Left ventricle myocardium inferior (tissue), 1 donor: ENCODE measurements at regions not wholly inside any gene's neighbourhood (a gene's known extent, or its start where the extent isn't known, plus 50 kb on each side); places are given as distances from the start of the nearest gene placed in this dataset.

Experiments
- DNase-seq: peaks from one replicate; pipeline ENCODE4 v3.0.0-alpha.2; 2020
- H3K27ac ChIP-seq: fragments of 200-600 bp; replicated peaks from 2 replicates; pipeline ENCODE4 v1.8.0; 2021
- H3K27me3 ChIP-seq: fragments of 200-600 bp; 2 replicates; pipeline ENCODE4 v1.8.0; 2021; ENCODE audit warnings: low read depth
- H3K36me3 ChIP-seq: fragments of 200-600 bp; 2 replicates; pipeline ENCODE4 v1.8.0; 2021
- H3K4me1 ChIP-seq: fragments of 200-600 bp; 2 replicates; pipeline ENCODE4 v1.8.0; 2021
- H3K4me3 ChIP-seq: fragments of 200-600 bp; 2 replicates; pipeline ENCODE4 v1.8.0; 2021; ENCODE audit warnings: mild to moderate bottlenecking, moderate library complexity
- H3K9me3 ChIP-seq: fragments of 200-600 bp; replicated peaks from 2 replicates; pipeline ENCODE4 v1.8.0; 2021
- CTCF ChIP-seq: fragments of 200-600 bp; IDR thresholded peaks from 2 replicates; pipeline ENCODE4 v1.8.0; 2021; ENCODE audit warnings: antibody characterized with exemption, mild to moderate bottlenecking, borderline replicate concordance
- intact Hi-C: fragments of 100-400 bp; cut with micrococcal nuclease; formaldehyde crosslinking; loops from one replicate; pipeline ENCODE4 v1.11.0; 2022
- donor health status: DM: no; HTN: yes; CAD: no; lungs with severe emphysema.

- intact Hi-C loops, result no loop called here
- H3K27me3 ChIP-seq, result no peaks in the 10 kb centered on the region
- H3K4me1 ChIP-seq, result no peaks in the 10 kb centered on the region
- no peak for TF ChIP-seq CTCF
- no peaks in the 10 kb centered on the region for H3K36me3 ChIP-seq
- H3K9me3 ChIP-seq, result peaks cover 33% of the 10 kb centered on the region
- H3K4me3 ChIP-seq, result no peak overlapping the region
- DNase-seq, result no peak
- H3K27ac ChIP-seq, result no peak overlapping the region
These were observed 389.5 kb downstream of the CBLN4 start for GRCh38 chr20:55615818-55616217.

- Histone ChIP-seq H3K4me3 (no peak overlapping the region), H3K27ac (no peak overlapping the region), H3K9me3 (peaks cover 33% of the 10 kb centered on the region), H3K4me1 (no peaks in the 10 kb centered on the region), H3K36me3 (no peaks in the 10 kb centered on the region), H3K27me3 (no peaks in the 10 kb centered on the region)
- no peak for DNase-seq
- TF ChIP-seq CTCF, result no peak
- intact Hi-C loops, result no loop called here
These were observed 391.0 kb downstream of the CBLN4 start for GRCh38 chr20:55614220-55614757.

- H3K27me3 ChIP-seq, result no peaks in the 10 kb centered on the region
- no peaks in the 10 kb centered on the region for H3K36me3 ChIP-seq
- H3K27ac ChIP-seq, result no peak overlapping the region
- H3K9me3 ChIP-seq, result peaks cover 19% of the 10 kb centered on the region
- no peaks in the 10 kb centered on the region for H3K4me1 ChIP-seq
- no peak for DNase-seq
- intact Hi-C loops, result no loop called here
- no peak for TF ChIP-seq CTCF
- no peak overlapping the region for H3K4me3 ChIP-seq
These were observed 394.6 kb downstream of the CBLN4 start for GRCh38 chr20:55610756-55611155.

- H3K9me3 ChIP-seq, result no peaks in the 10 kb centered on the region
- H3K27ac ChIP-seq, result no peak overlapping the region
- DNase-seq, result no peak
- H3K4me3 ChIP-seq, result no peak overlapping the region
- no peaks in the 10 kb centered on the region for H3K27me3 ChIP-seq
- no peak for TF ChIP-seq CTCF
- no peaks in the 10 kb centered on the region for H3K36me3 ChIP-seq
- intact Hi-C loops, result no loop called here
- no peaks in the 10 kb centered on the region for H3K4me1 ChIP-seq
These were observed 399.7 kb downstream of the CBLN4 start for GRCh38 chr20:55605594-55605993.

- Histone ChIP-seq H3K4me1 (no peaks in the 10 kb centered on the region), H3K36me3 (no peaks in the 10 kb centered on the region), H3K4me3 (no peak overlapping the region), H3K27ac (no peak overlapping the region), H3K27me3 (no peaks in the 10 kb centered on the region), H3K9me3 (no peaks in the 10 kb centered on the region)
- intact Hi-C loops, result no loop called here
- no peak for TF ChIP-seq CTCF
- DNase-seq, result no peak
These were observed 407.8 kb downstream of the CBLN4 start for GRCh38 chr20:55597526-55597925.

GRCh38 chr20:55596431-55596830 lies 408.9 kb downstream of the CBLN4 start:
- intact Hi-C loops, result no loop called here
- no peak for DNase-seq
- H3K27ac ChIP-seq, result no peak overlapping the region
- no peak overlapping the region for H3K4me3 ChIP-seq
- no peaks in the 10 kb centered on the region for H3K27me3 ChIP-seq
- no peaks in the 10 kb centered on the region for H3K9me3 ChIP-seq
- no peak for TF ChIP-seq CTCF
- no peaks in the 10 kb centered on the region for H3K36me3 ChIP-seq
- H3K4me1 ChIP-seq, result no peaks in the 10 kb centered on the region
